Thoracic aorta (tissue), 2 donors: ENCODE measurements at regions not wholly inside any gene's neighbourhood (a gene's known extent, or its start where the extent isn't known, plus 50 kb on each side); places are given as distances from the start of the nearest gene placed in this dataset.

Source experiments
- ATAC-seq: fragments of 150-250 bp; one replicate; pipeline ENCODE4 v1.8.0; 2017; ENCODE audit warnings: low read depth; ENCODE audit not compliant: insufficient number of reproducible peaks, low FRiP score
- DNase-seq: peaks from one replicate; pipeline ENCODE4 v3.0.0-alpha.2; 2020; ENCODE audit warnings: low spot score
- H3K27ac ChIP-seq, 2 donors: fragments of 200-600 bp; sonication (generic); 1 replicate in 1 of 2; 2 replicates in 1 of 2; pipeline ENCODE4 v1.5.1; 2016; ENCODE audit warnings: mild to moderate bottlenecking in 2 of 2, moderate library complexity in 2 of 2
- H3K27me3 ChIP-seq: fragments of 200-600 bp; sonication (generic); replicated peaks from 2 replicates; pipeline ENCODE4 v1.6.0; 2016; ENCODE audit warnings: mild to moderate bottlenecking; ENCODE audit not compliant: insufficient read depth
- H3K36me3 ChIP-seq: fragments of 200-600 bp; sonication (generic); one replicate; pipeline ENCODE4 v1.5.1; 2016
- H3K4me1 ChIP-seq, 2 donors: fragments of 200-600 bp; sonication (generic); 1 replicate in 1 of 2; 2 replicates in 1 of 2; pipeline versions ENCODE4 v1.5.1 to v1.6.0; 2016; ENCODE audit warnings: low read depth in 2 of 2, mild to moderate bottlenecking in 1 of 2; ENCODE audit not compliant: control insufficient read depth in 1 of 2
- H3K4me3 ChIP-seq: fragments of 200-600 bp; sonication (generic); 2 replicates; pipeline ENCODE4 v1.5.1; 2016; ENCODE audit warnings: mild to moderate bottlenecking
- H3K9me3 ChIP-seq: fragments of 200-600 bp; sonication (generic); 2 replicates; pipeline ENCODE4 v1.5.1; 2016
- CTCF ChIP-seq: fragments of 200-600 bp; sonication (generic); IDR thresholded peaks from one replicate; pipeline ENCODE4 v1.5.1; 2019; ENCODE audit warnings: antibody characterized with exemption

GRCh38 chr2:41890341-41890740 lies 157.5 kb upstream of the PKDCC start:
- ATAC-seq: no peak
- no peak for TF ChIP-seq CTCF

GRCh38 chr2:41892476-41892875 lies 155.3 kb upstream of the PKDCC start:
- no peak for ATAC-seq

More at GRCh38 chr2:41890341-41890740, 157.5 kb upstream of the PKDCC start:
- H3K4me1 ChIP-seq: peaks cover 3 to 25% of the 10 kb centered on the region in 2 donors
- no peaks in the 10 kb centered on the region for H3K36me3 ChIP-seq
- no peaks in the 10 kb centered on the region for H3K27me3 ChIP-seq
- no peak overlapping the region for H3K4me3 ChIP-seq
- H3K9me3 ChIP-seq: no peaks in the 10 kb centered on the region
- DNase-seq: no peak
- H3K27ac ChIP-seq: no peak overlapping the region

GRCh38 chr2:41894563-41895333 lies 153.1 kb upstream of the PKDCC start:
- ATAC-seq (no peak), DNase-seq (no peak)
- Histone ChIP-seq H3K27ac (peak overlapping the region in 1 of 2 donors; percentile 11), H3K27me3 (no peaks in the 10 kb centered on the region), H3K9me3 (no peaks in the 10 kb centered on the region), H3K4me3 (no peak overlapping the region), H3K36me3 (no peaks in the 10 kb centered on the region), H3K4me1 (peaks cover 19 to 49% of the 10 kb centered on the region in 2 donors)
- no peak for TF ChIP-seq CTCF

More at GRCh38 chr2:41892476-41892875, 155.3 kb upstream of the PKDCC start:
- Histone ChIP-seq H3K4me3 (no peak overlapping the region), H3K4me1 (peaks cover 4 to 27% of the 10 kb centered on the region in 2 donors), H3K27me3 (no peaks in the 10 kb centered on the region), H3K27ac (peak overlapping the region in 1 of 2 donors; percentile 61), H3K9me3 (no peaks in the 10 kb centered on the region), H3K36me3 (no peaks in the 10 kb centered on the region)
- TF ChIP-seq CTCF: no peak
- no peak for DNase-seq

GRCh38 chr2:41895334-41895664 lies 152.5 kb upstream of the PKDCC start:
- DNase-seq: no peak
- Histone ChIP-seq H3K4me1 (peaks cover 25 to 55% of the 10 kb centered on the region in 2 donors), H3K27ac (peak overlapping the region in 1 of 2 donors; percentile 11), H3K36me3 (no peaks in the 10 kb centered on the region), H3K9me3 (no peaks in the 10 kb centered on the region), H3K4me3 (no peak overlapping the region), H3K27me3 (no peaks in the 10 kb centered on the region)
- ATAC-seq: no peak
- TF ChIP-seq CTCF: no peak

GRCh38 chr2:41896186-41896846 lies 151.5 kb upstream of the PKDCC start:
- Histone ChIP-seq H3K4me3 (no peak overlapping the region), H3K4me1 (peaks cover 26 to 56% of the 10 kb centered on the region in 2 donors), H3K36me3 (no peaks in the 10 kb centered on the region), H3K27me3 (no peaks in the 10 kb centered on the region), H3K9me3 (no peaks in the 10 kb centered on the region), H3K27ac (peak overlapping the region in 1 of 2 donors; percentile 76)
- no peak for TF ChIP-seq CTCF
- no peak for ATAC-seq
- no peak for DNase-seq
